ENCODE measurements at regions not wholly inside any gene's neighbourhood (a gene's known extent, or its start where the extent isn't known, plus 50 kb on each side); places are given as distances from the start of the nearest gene placed in this dataset.

DNA sequence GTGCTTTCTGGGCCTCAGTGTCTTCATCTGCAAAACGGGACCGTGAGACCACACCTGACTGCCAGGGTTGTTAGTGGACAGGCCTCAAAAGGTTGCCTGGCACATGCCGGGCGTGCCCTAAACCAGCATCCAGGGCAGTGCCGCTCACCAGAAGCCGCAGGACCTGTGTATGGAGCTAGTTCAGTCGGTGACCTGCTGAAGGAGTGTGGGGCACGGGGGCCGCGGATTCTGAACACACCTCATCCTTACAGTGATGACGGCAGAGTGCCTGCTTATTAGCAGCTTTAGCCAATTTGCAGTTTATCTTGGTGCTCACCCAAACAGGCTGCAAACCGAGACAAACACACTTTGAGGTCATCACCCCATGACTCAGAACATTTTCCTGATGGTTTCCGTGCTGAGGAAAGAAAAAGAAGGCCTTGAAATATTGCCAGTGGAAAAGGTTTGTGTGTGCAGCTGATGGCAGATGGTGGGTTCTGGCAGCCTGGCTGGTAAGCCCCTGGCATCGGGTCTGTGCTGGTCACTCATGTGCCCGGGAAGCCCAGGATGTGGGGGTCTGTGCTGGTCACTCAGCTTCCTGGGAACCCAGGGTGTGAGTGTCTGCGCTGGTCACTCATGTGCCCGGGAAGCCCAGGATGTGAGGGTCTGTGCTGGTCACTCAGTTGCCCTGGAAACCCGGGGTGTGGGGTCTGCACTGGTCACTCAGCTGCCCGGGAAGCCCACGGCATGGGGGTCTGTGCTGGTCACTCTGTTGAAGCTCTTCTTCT is 153.8 kb downstream of the ERMARD start:
- TF ChIP-seq CTCF (IDR thresholded peaks at IDR 0.05) (no peak), EP300 (IDR thresholded peaks at IDR 0.05) (no peak), POLR2A (IDR thresholded peaks at IDR 0.05) (no peak), POLR2AphosphoS5 (IDR thresholded peaks at IDR 0.05) (peak; percentile 9 to 57)

All from upper lobe of left lung (tissue), 4 donors.